BLaER1 (cell line): ENCODE measurements at regions not wholly inside any gene's neighbourhood (a gene's known extent, or its start where the extent isn't known, plus 50 kb on each side); places are given as distances from the start of the nearest gene placed in this dataset.

Experiments
- H3K27ac ChIP-seq: shearing (Covaris generic); formaldehyde crosslinking; 2 replicates; pipeline ENCODE4 v1.8.1; 2022
- H3K27me3 ChIP-seq: shearing (Covaris generic); formaldehyde crosslinking; 2 replicates; pipeline ENCODE4 v1.8.1; 2022
- H3K36me3 ChIP-seq: shearing (Covaris generic); formaldehyde crosslinking; 2 replicates; pipeline ENCODE4 v1.8.1; 2022
- H3K4me1 ChIP-seq: shearing (Covaris generic); formaldehyde crosslinking; 2 replicates; pipeline ENCODE4 v1.8.1; 2022
- H3K4me2 ChIP-seq: shearing (Covaris generic); formaldehyde crosslinking; 2 replicates; pipeline ENCODE4 v1.8.1; 2022
- H3K4me3 ChIP-seq: shearing (Covaris generic); formaldehyde crosslinking; 2 replicates; pipeline ENCODE4 v1.8.1; 2022
- H3K9ac ChIP-seq: shearing (Covaris generic); formaldehyde crosslinking; 2 replicates; pipeline ENCODE4 v1.8.1; 2022
- H3K9me3 ChIP-seq: shearing (Covaris generic); formaldehyde crosslinking; 2 replicates; pipeline ENCODE4 v1.8.1; 2022
- H4K20me1 ChIP-seq: shearing (Covaris generic); formaldehyde crosslinking; 2 replicates; pipeline ENCODE4 v1.8.1; 2022
- Cebpa-rat ChIP-seq: shearing (Covaris generic); IDR thresholded peaks from 2 replicates; pipeline ENCODE4 v1.8.1; 2022

GRCh38 chr22:47653921-47654320, 891.5 kb downstream of the TBC1D22A start:
- no peak overlapping the region for H3K9ac ChIP-seq
- H3K4me2 ChIP-seq, result no peak overlapping the region
- TF ChIP-seq Cebpa-rat, result no peak
- H3K27ac ChIP-seq, result no peak overlapping the region
- no peak overlapping the region for H3K4me3 ChIP-seq
- H3K36me3 ChIP-seq, result no peaks in the 10 kb centered on the region
- no peaks in the 10 kb centered on the region for H3K9me3 ChIP-seq
- H3K27me3 ChIP-seq, result no peaks in the 10 kb centered on the region
- H4K20me1 ChIP-seq, result no peaks in the 10 kb centered on the region
- no peaks in the 10 kb centered on the region for H3K4me1 ChIP-seq

GRCh38 chr22:47651216-47651987, 889.0 kb downstream of the TBC1D22A start:
- H3K27ac ChIP-seq, result no peak overlapping the region
- H3K4me3 ChIP-seq, result no peak overlapping the region
- no peaks in the 10 kb centered on the region for H3K36me3 ChIP-seq
- H3K27me3 ChIP-seq, result no peaks in the 10 kb centered on the region
- H3K4me2 ChIP-seq, result no peak overlapping the region
- H4K20me1 ChIP-seq, result no peaks in the 10 kb centered on the region
- H3K9me3 ChIP-seq, result no peaks in the 10 kb centered on the region
- H3K4me1 ChIP-seq, result no peaks in the 10 kb centered on the region
- H3K9ac ChIP-seq, result no peak overlapping the region
- TF ChIP-seq Cebpa-rat, result no peak

DNA sequence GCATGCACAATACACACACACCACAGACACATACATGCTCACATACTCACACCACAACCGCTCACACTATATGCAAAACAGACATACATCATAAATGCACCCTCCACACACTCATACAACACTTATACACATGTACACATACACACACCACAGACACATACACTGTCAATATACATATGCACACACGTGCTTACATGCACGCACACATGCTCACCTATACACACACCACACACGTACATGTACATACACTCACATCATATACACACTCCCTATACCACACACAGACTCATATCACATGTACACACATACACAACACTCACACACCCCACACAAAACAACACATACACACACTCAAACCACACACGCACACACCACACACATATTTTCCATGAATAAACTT, 885.3 kb downstream of the TBC1D22A start:
- H3K4me3 ChIP-seq, result no peak overlapping the region

GRCh38 chr22:47647181-47647580, 884.7 kb downstream of the TBC1D22A start:
- Histone ChIP-seq H3K36me3 (no peaks in the 10 kb centered on the region), H4K20me1 (no peaks in the 10 kb centered on the region), H3K4me3 (no peak overlapping the region), H3K9ac (no peak overlapping the region), H3K27me3 (no peaks in the 10 kb centered on the region), H3K4me1 (no peaks in the 10 kb centered on the region), H3K9me3 (no peaks in the 10 kb centered on the region), H3K27ac (no peak overlapping the region), H3K4me2 (no peak overlapping the region)
- no peak for TF ChIP-seq Cebpa-rat

More for the DNA sequence above, 885.3 kb downstream of the TBC1D22A start:
- no peak overlapping the region for H3K9ac ChIP-seq
- H4K20me1 ChIP-seq, result no peaks in the 10 kb centered on the region
- H3K36me3 ChIP-seq, result no peaks in the 10 kb centered on the region
- no peaks in the 10 kb centered on the region for H3K9me3 ChIP-seq
- no peaks in the 10 kb centered on the region for H3K27me3 ChIP-seq
- no peak overlapping the region for H3K4me2 ChIP-seq
- no peaks in the 10 kb centered on the region for H3K4me1 ChIP-seq
- TF ChIP-seq Cebpa-rat, result no peak
- H3K27ac ChIP-seq, result no peak overlapping the region

DNA sequence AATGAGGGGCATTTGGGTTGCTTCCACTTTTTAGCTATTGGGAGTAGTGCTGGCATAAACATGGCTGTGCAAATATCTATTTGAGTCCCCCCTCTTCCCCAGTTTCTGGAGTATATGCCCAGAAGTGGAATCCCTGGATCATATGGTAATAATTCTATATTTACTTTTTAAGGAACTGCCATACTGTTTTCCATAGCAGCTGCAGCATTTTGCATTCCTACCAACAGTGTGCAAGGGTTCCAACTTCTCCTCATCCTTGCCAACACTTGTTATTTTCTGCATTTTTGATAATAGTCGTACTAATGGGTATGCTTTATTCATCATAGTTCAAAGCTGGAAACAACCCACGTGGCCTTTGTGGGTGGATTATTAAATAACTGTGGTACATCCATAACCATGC, 883.5 kb downstream of the TBC1D22A start:
- Histone ChIP-seq H3K9me3 (no peaks in the 10 kb centered on the region), H4K20me1 (no peaks in the 10 kb centered on the region), H3K27me3 (no peaks in the 10 kb centered on the region), H3K27ac (no peak overlapping the region), H3K4me3 (no peak overlapping the region), H3K36me3 (no peaks in the 10 kb centered on the region), H3K9ac (no peak overlapping the region), H3K4me1 (no peaks in the 10 kb centered on the region), H3K4me2 (no peak overlapping the region)
- TF ChIP-seq Cebpa-rat, result no peak

DNA sequence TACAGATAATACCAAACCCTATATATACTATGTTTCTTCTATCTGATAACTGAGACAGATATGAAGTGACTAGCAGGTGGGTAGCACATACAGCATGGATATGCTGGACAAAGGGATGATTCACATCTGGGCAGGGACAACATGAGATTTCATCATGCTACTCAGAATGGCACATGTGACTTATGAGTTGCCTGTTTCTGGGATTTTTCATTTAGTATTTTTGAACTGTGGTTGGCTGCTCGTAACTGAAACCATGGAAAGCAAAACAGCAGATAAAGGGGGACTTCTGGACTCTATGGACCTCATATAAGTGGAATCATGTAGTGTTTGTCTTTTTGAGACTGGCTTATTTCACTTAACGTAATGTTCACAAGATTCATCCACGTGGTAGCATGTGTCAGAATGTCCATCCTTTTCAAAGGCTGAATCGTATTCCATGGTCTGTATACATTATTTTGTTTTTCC, 883.0 kb downstream of the TBC1D22A start:
- Histone ChIP-seq H3K9me3 (no peaks in the 10 kb centered on the region), H3K4me3 (no peak overlapping the region), H3K27me3 (no peaks in the 10 kb centered on the region), H3K4me2 (no peak overlapping the region), H3K9ac (no peak overlapping the region), H3K4me1 (no peaks in the 10 kb centered on the region), H3K36me3 (no peaks in the 10 kb centered on the region), H4K20me1 (no peaks in the 10 kb centered on the region), H3K27ac (no peak overlapping the region)
- no peak for TF ChIP-seq Cebpa-rat

- no peak overlapping the region for H3K27ac ChIP-seq
- H3K4me2 ChIP-seq, result no peak overlapping the region
- H4K20me1 ChIP-seq, result no peaks in the 10 kb centered on the region
- H3K27me3 ChIP-seq, result no peaks in the 10 kb centered on the region
- peaks cover 28% of the 10 kb centered on the region for H3K9me3 ChIP-seq
- no peaks in the 10 kb centered on the region for H3K36me3 ChIP-seq
- no peak overlapping the region for H3K4me3 ChIP-seq
- H3K4me1 ChIP-seq, result peaks cover 7% of the 10 kb centered on the region; the same call in 1 of the 2 replicates
- H3K9ac ChIP-seq, result no peak overlapping the region
- no peak for TF ChIP-seq Cebpa-rat
Measured at GRCh38 chr22:47634347-47634746, 871.9 kb downstream of the TBC1D22A start.

DNA sequence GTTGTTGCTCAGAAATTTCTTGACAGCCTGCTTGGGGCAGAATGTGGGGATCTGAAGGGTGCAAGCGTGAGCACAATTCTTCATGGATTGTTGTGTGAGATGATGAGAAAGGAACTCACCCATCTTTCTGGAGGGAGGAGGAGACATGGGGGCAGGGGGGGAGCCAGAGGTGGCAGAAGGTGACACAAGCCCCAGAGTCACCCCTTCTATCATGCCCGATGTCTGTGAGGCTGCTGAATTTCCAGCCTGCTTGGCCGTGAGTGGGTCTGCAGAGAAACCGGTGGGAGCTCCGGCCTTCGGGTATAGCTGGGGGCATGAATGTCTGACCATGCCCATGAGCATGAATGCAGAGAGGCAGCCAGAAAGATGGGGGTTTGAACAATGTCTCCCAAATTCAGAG, 870.7 kb downstream of the TBC1D22A start:
- peaks cover 19% of the 10 kb centered on the region for H3K9me3 ChIP-seq
- no peak overlapping the region for H3K4me3 ChIP-seq
- no peak overlapping the region for H3K9ac ChIP-seq
- no peak overlapping the region for H3K27ac ChIP-seq
- H3K4me2 ChIP-seq, result peak overlapping the region; percentile 27
- H4K20me1 ChIP-seq, result no peaks in the 10 kb centered on the region
- no peak for TF ChIP-seq Cebpa-rat
- no peaks in the 10 kb centered on the region for H3K36me3 ChIP-seq
- no peaks in the 10 kb centered on the region for H3K27me3 ChIP-seq
- peaks cover 7% of the 10 kb centered on the region; the same call in 1 of the 2 replicates for H3K4me1 ChIP-seq

- Histone ChIP-seq H4K20me1 (no peaks in the 10 kb centered on the region), H3K27me3 (no peaks in the 10 kb centered on the region), H3K9ac (no peak overlapping the region), H3K4me2 (peak overlapping the region; percentile 27), H3K4me3 (no peak overlapping the region), H3K27ac (no peak overlapping the region), H3K36me3 (no peaks in the 10 kb centered on the region), H3K9me3 (peaks cover 17% of the 10 kb centered on the region), H3K4me1 (peaks cover 7% of the 10 kb centered on the region; the same call in 1 of the 2 replicates)
- TF ChIP-seq Cebpa-rat, result no peak
Measured at GRCh38 chr22:47632701-47633100, 870.3 kb downstream of the TBC1D22A start.

GRCh38 chr22:47631571-47632102, 869.2 kb downstream of the TBC1D22A start:
- Histone ChIP-seq H3K4me1 (peaks cover 7% of the 10 kb centered on the region; the same call in 1 of the 2 replicates), H3K4me2 (no peak overlapping the region), H4K20me1 (no peaks in the 10 kb centered on the region), H3K4me3 (no peak overlapping the region), H3K27ac (no peak overlapping the region), H3K9me3 (peaks cover 8% of the 10 kb centered on the region; the same call in 1 of the 2 replicates), H3K9ac (no peak overlapping the region), H3K36me3 (no peaks in the 10 kb centered on the region), H3K27me3 (no peaks in the 10 kb centered on the region)
- no peak for TF ChIP-seq Cebpa-rat
